Pancreas (tissue), 10 donors: ENCODE measurements at regions not wholly inside any gene's neighbourhood (a gene's known extent, or its start where the extent isn't known, plus 50 kb on each side); places are given as distances from the start of the nearest gene placed in this dataset.
A peak's percentile ranks its signal among the peaks of the same experiment; 100 is the strongest.

Source experiments
- ATAC-seq, 4 donors: fragments of 200-7000 bp; cut with Tn5 transposase; one replicate each; pipeline versions ENCODE4 v1.8.0 to v1.9.1; 2020; ENCODE audit warnings: mild to moderate bottlenecking in 4 of 4, moderate library complexity in 4 of 4
- DNase-seq, 6 donors: peaks; one replicate each; pipeline ENCODE4 v3.0.0-alpha.2; 2020
- FAIRE-seq: peaks from 2 replicates; lab custom pipeline; 2012; peaks lifted over from hg19 to GRCh38; lab: Jason Lieb, UNC
- H3K27ac ChIP-seq, 4 donors: fragments of 200-600 bp; sonication (generic); 1 replicate in 3 of 4; 2 replicates in 1 of 4; pipeline versions ENCODE4 v1.5.0 to v1.8.0; 2020
- H3K27me3 ChIP-seq, 4 donors: fragments of 200-600 bp; one replicate each; pipeline ENCODE4 v1.8.0; 2021
- H3K36me3 ChIP-seq, 3 donors: fragments of 200-600 bp; sonication (generic) in 1 of 3; one replicate each; pipeline versions ENCODE4 v1.5.0 to v1.8.0; 2020 to 2021
- H3K4me1 ChIP-seq, 3 donors: fragments of 200-600 bp; one replicate each; pipeline ENCODE4 v1.8.0; 2021
- H3K4me3 ChIP-seq, 4 donors: fragments of 200-600 bp; sonication (generic) in 2 of 4; one replicate each; pipeline versions ENCODE4 v1.5.0 to v1.8.0; 2020 to 2021
- H3K9me3 ChIP-seq, 4 donors: fragments of 200-600 bp; one replicate each; pipeline ENCODE4 v1.8.0; 2021
- CTCF ChIP-seq, 4 donors: fragments of 200-600 bp; sonication (generic) in 3 of 4; IDR thresholded peaks; one replicate each; pipeline versions ENCODE4 v1.5.0 to v1.8.0; 2021; ENCODE audit warnings: antibody characterized with exemption in 4 of 4
- WGBS, 2 donors: extraction: QIAGEN DNeasy Blood & Tissue Kit; methylation state at CpG; one replicate each; pipeline ENCODE4 v1.1.7; 2013; 5-methylcytosine and 5-hydroxymethylcytosine counted together
- intact Hi-C, 3 donors: fragments of 100-400 bp; cut with DNase I; formaldehyde crosslinking; loops; one replicate each; pipeline versions ENCODE4 v1.11.1 to v1.14.2; 2022
- donor health status: healthy with polysubstance abuse.
- donor health status: DM: no; HTN: no; CAD: no; lungs with moderate emphysema.
- donor health status: DM: no; HTN: no; CAD: no.
- donor health status: control.
- donor health status: control.
- donor health status: Bipolar disorder and iron deficiency.
- donor health status: DM: yes; HTN: yes; CAD: no.
- donor health status: DM: no; HTN: no; CAD: no.
- donor health status: DM: no; HTN: no; CAD: no.
- donor health status: DM: yes; HTN: yes; CAD: no.

- Histone ChIP-seq H3K36me3 (no peaks in the 10 kb centered on the region), H3K4me1 (no peaks in the 10 kb centered on the region), H3K4me3 (no peak overlapping the region), H3K27me3 (no peaks in the 10 kb centered on the region), H3K9me3 (no peaks in the 10 kb centered on the region), H3K27ac (no peak overlapping the region)
- TF ChIP-seq CTCF (IDR thresholded peaks at IDR 0.05), result no peak
- intact Hi-C loops, result no loop called here
- no peak for FAIRE-seq
- DNase-seq, result no peak
- no peak for ATAC-seq
Measured at GRCh38 chr6:74071214-74071613, 375.2 kb downstream of the CD109 start.

GRCh38 chr6:74070711-74071110, 374.7 kb downstream of the CD109 start:
- 34 to 43% methylated on average over 1 of the region's 1 CpG for WGBS, 2 donors
- no peak for FAIRE-seq
- no peak for TF ChIP-seq CTCF (IDR thresholded peaks at IDR 0.05)

GRCh38 chr6:74070091-74070490, 374.1 kb downstream of the CD109 start:
- no peak for FAIRE-seq
- no peak for TF ChIP-seq CTCF (IDR thresholded peaks at IDR 0.05)
- H3K27ac ChIP-seq, result no peak overlapping the region
- H3K4me1 ChIP-seq, result no peaks in the 10 kb centered on the region
- H3K27me3 ChIP-seq, result no peaks in the 10 kb centered on the region
- no peaks in the 10 kb centered on the region for H3K9me3 ChIP-seq
- intact Hi-C loops, result no loop called here
- H3K36me3 ChIP-seq, result no peaks in the 10 kb centered on the region
- WGBS, 2 donors, result 43 to 70% methylated on average over 1 of the region's 1 CpG
- no peak for DNase-seq
- ATAC-seq, result no peak
- H3K4me3 ChIP-seq, result no peak overlapping the region

More at GRCh38 chr6:74070711-74071110, 374.7 kb downstream of the CD109 start:
- ATAC-seq (no peak), DNase-seq (no peak)
- intact Hi-C loops, result no loop called here
- Histone ChIP-seq H3K27me3 (no peaks in the 10 kb centered on the region), H3K36me3 (no peaks in the 10 kb centered on the region), H3K4me1 (no peaks in the 10 kb centered on the region), H3K9me3 (no peaks in the 10 kb centered on the region), H3K4me3 (no peak overlapping the region), H3K27ac (no peak overlapping the region)

GRCh38 chr6:74069089-74069581, 373.1 kb downstream of the CD109 start:
- ATAC-seq, result no peak
- Histone ChIP-seq H3K4me1 (no peaks in the 10 kb centered on the region), H3K9me3 (no peaks in the 10 kb centered on the region), H3K27me3 (no peaks in the 10 kb centered on the region), H3K27ac (no peak overlapping the region), H3K4me3 (no peak overlapping the region), H3K36me3 (no peaks in the 10 kb centered on the region)
- intact Hi-C loops, result no loop called here
- peak in 1 of 6 donors; percentile 24 for DNase-seq
- FAIRE-seq, result no peak
- 71 to 74% methylated on average over 4 of the region's 4 CpGs for WGBS, 2 donors
- no peak for TF ChIP-seq CTCF (IDR thresholded peaks at IDR 0.05)

GRCh38 chr6:74066168-74066871, 370.3 kb downstream of the CD109 start:
- FAIRE-seq, result no peak
- no peaks in the 10 kb centered on the region for H3K4me1 ChIP-seq
- WGBS, 2 donors, result 63 to 70% methylated on average over 10 of the region's 10 CpGs
- ATAC-seq, result no peak
- no peaks in the 10 kb centered on the region for H3K9me3 ChIP-seq
- no peaks in the 10 kb centered on the region for H3K27me3 ChIP-seq
- DNase-seq, result no peak
- H3K4me3 ChIP-seq, result no peak overlapping the region
- intact Hi-C loops, result no loop called here
- H3K27ac ChIP-seq, result no peak overlapping the region
- no peaks in the 10 kb centered on the region for H3K36me3 ChIP-seq
- no peak for TF ChIP-seq CTCF (IDR thresholded peaks at IDR 0.05)
